HCT116 (cell line): ENCODE measurements at regions not wholly inside any gene's neighbourhood (a gene's known extent, or its start where the extent isn't known, plus 50 kb on each side); places are given as distances from the start of the nearest gene placed in this dataset.

Source experiments
- ATAC-seq: fragments of 200-7000 bp; cut with Tn5 transposase; 2 replicates; pipeline ENCODE4 v1.9.1; 2020; ENCODE audit warnings: mild to moderate bottlenecking, moderate library complexity
- BruUV-seq: library from RNA; stranded (reverse); fragments of 400-500 nt; replicated peaks from 2 replicates; lab custom pipeline; 2021; lab: Mats Ljungman, UMichigan
- CTCF ChIA-PET: fragments of 300-600 bp; sonication (Branson Sonifier 250); formaldehyde crosslinking; loops from one replicate; lab custom pipeline; 2021; ENCODE audit warnings: antibody characterized with exemption; lab: Charles Lee
- POLR2A ChIA-PET: fragments of 300-600, 350-600 bp; sonication (Branson Sonifier 250); formaldehyde crosslinking; loops from one replicate; lab custom pipeline; 2021; ENCODE audit warnings: antibody characterized with exemption; lab: Charles Lee
- RAD21 ChIA-PET, 2 experiments: fragments of 300-600 bp; sonication (Branson Sonifier 250); formaldehyde crosslinking; loops; one replicate each; lab custom pipeline; 2023; ENCODE audit warnings: low total read pairs in 2 of 2; ENCODE audit not compliant: uncharacterized antibody in 2 of 2, unreplicated experiment in 2 of 2, low non-redundant PET in 1 of 2; lab: Charles Lee
- DNase-seq: peaks from one replicate; pipeline ENCODE4 v3.0.0-alpha.2; 2010; ENCODE audit warnings: low read depth, low spot score
- H2AFZ ChIP-seq: fragments of 200-600 bp; shearing (Covaris generic), sonication (generic); 2 replicates; pipeline ENCODE4 v1.6.1; 2017; ENCODE audit warnings: low read depth, mixed run types, mixed read lengths, antibody characterized with exemption, low read length; ENCODE audit not compliant: poor library complexity, severe bottlenecking
- H3K27ac ChIP-seq: 2 replicates; pipeline ENCODE4 v1.5.1; 2012; ENCODE audit warnings: low read depth, low read length
- H3K27me3 ChIP-seq: fragments of 200-600 bp; sonication (generic); 2 replicates; pipeline ENCODE4 v1.6.1; 2016; ENCODE audit warnings: mixed run types, low read length, mixed read lengths; ENCODE audit not compliant: insufficient read depth
- H3K36me3 ChIP-seq, 2 experiments: fragments of 200-500 bp in 1 of 2; fragments of 200-600 bp in 1 of 2; sonication (Bioruptor generic) in 1 of 2; sonication (generic) in 1 of 2; 2 replicates each; pipeline versions ENCODE4 v1.5.1 to v1.6.1; 2014 to 2016; ENCODE audit warnings: low read length in 2 of 2, inconsistent platforms in 1 of 2, mixed read lengths in 1 of 2, mixed run types in 1 of 2; ENCODE audit not compliant: insufficient read depth in 2 of 2, control insufficient read depth in 1 of 2
- H3K4me1 ChIP-seq, 2 experiments: fragments of 200-600 bp in 1 of 2; sonication (generic) in 1 of 2; 2 replicates each; pipeline versions ENCODE4 v1.5.1 to v1.6.1; 2012 to 2017; ENCODE audit warnings: low read length in 2 of 2, inconsistent platforms in 1 of 2, mild to moderate bottlenecking in 1 of 2, mixed read lengths in 1 of 2, mixed run types in 1 of 2, moderate library complexity in 1 of 2; ENCODE audit not compliant: insufficient read depth in 2 of 2, control insufficient read depth in 1 of 2
- H3K4me2 ChIP-seq: fragments of 200-600 bp; sonication (generic); 2 replicates; pipeline ENCODE4 v1.6.1; 2017; ENCODE audit warnings: mixed run types, low read length, mixed read lengths
- H3K4me3 ChIP-seq, 2 experiments: fragments of 200-600 bp in 1 of 2; sonication (generic) in 1 of 2; replicated peaks in 1 of 2; 2 replicates each; pipeline ENCODE4 v1.5.1; 2011 to 2016; ENCODE audit warnings: low read length in 2 of 2, control low read depth in 1 of 2, low read depth in 1 of 2, mild to moderate bottlenecking in 1 of 2, mixed read lengths in 1 of 2, mixed run types in 1 of 2
- H3K79me2 ChIP-seq: fragments of 200-600 bp; sonication (generic); 2 replicates; pipeline ENCODE4 v1.6.1; 2017; ENCODE audit warnings: mild to moderate bottlenecking, mixed run types, low read length, moderate library complexity, mixed read lengths; ENCODE audit not compliant: insufficient read depth
- H3K9ac ChIP-seq: fragments of 200-600 bp; sonication (generic); 2 replicates; pipeline ENCODE4 v1.6.1; 2016; ENCODE audit warnings: low read length, mixed read lengths
- H3K9me2 ChIP-seq: fragments of 200-600 bp; sonication (generic), shearing (Covaris generic); 2 replicates; pipeline ENCODE4 v1.6.1; 2017; ENCODE audit warnings: mixed run types, mild to moderate bottlenecking, moderate library complexity; ENCODE audit not compliant: insufficient read depth
- H3K9me3 ChIP-seq, 2 experiments: fragments of 200-500 bp in 1 of 2; fragments of 200-600 bp in 1 of 2; sonication (Bioruptor generic) in 1 of 2; sonication (generic) in 1 of 2; 2 replicates each; pipeline ENCODE4 v1.6.1; 2014 to 2017; ENCODE audit warnings: low read length in 2 of 2, mixed read lengths in 2 of 2, inconsistent platforms in 1 of 2, low read depth in 1 of 2, mild to moderate bottlenecking in 1 of 2, mixed run types in 1 of 2, moderate library complexity in 1 of 2; ENCODE audit not compliant: control insufficient read depth in 1 of 2, insufficient read depth in 1 of 2
- H4K20me1 ChIP-seq: fragments of 200-600 bp; sonication (generic), shearing (Covaris generic); 2 replicates; pipeline ENCODE4 v1.6.1; 2017; ENCODE audit warnings: mixed run types, mild to moderate bottlenecking, moderate library complexity; ENCODE audit not compliant: insufficient read depth
- ATF3 ChIP-seq: IDR thresholded peaks from 2 replicates; pipeline ENCODE4 v1.6.1; 2012
- CEBPB ChIP-seq: IDR thresholded peaks from 2 replicates; pipeline ENCODE4 v1.6.1; 2012; ENCODE audit warnings: low read depth
- CTCF ChIP-seq, 3 experiments: fragments of 200-600 bp in 1 of 3; sonication (generic) in 1 of 3; IDR thresholded peaks in 2 of 3; conservative IDR thresholded peaks in 1 of 3; 2 replicates each; pipeline ENCODE4 v1.5.1; 2012 to 2017; ENCODE audit warnings: low read depth in 2 of 3, low read length in 2 of 3, antibody characterized with exemption in 1 of 3, borderline replicate concordance in 1 of 3, control low read depth in 1 of 3, mild to moderate bottlenecking in 1 of 3, mixed read lengths in 1 of 3, mixed run types in 1 of 3, moderate library complexity in 1 of 3; ENCODE audit not compliant: insufficient read depth in 1 of 3
- EGR1 ChIP-seq: IDR thresholded peaks from 2 replicates; pipeline ENCODE4 v1.6.1; 2012; ENCODE audit warnings: low read depth
- EZH2 ChIP-seq: fragments of 200-600 bp; sonication (generic); IDR thresholded peaks from 2 replicates; pipeline ENCODE4 v1.6.1; 2017; ENCODE audit warnings: antibody characterized with exemption, mixed run types
- EZH2phosphoT487 ChIP-seq: fragments of 200-600 bp; IDR thresholded peaks from 2 replicates; pipeline ENCODE4 v1.6.1; 2018; ENCODE audit warnings: antibody characterized with exemption, borderline replicate concordance
- JUND ChIP-seq: IDR thresholded peaks from 2 replicates; pipeline ENCODE4 v1.6.1; 2012
- RAD21 ChIP-seq: IDR thresholded peaks from 2 replicates; pipeline ENCODE4 v1.6.1; 2012; ENCODE audit warnings: low read depth, mild to moderate bottlenecking
- SIN3A ChIP-seq: IDR thresholded peaks from 2 replicates; pipeline ENCODE4 v1.6.1; 2012; ENCODE audit warnings: low read depth
- TCF7L2 ChIP-seq: IDR thresholded peaks from 2 replicates; pipeline ENCODE4 v1.7.0; 2011; ENCODE audit warnings: borderline replicate concordance, inconsistent platforms; ENCODE audit not compliant: insufficient read depth, insufficient read length; ENCODE audit errors: extremely low read depth
- YY1 ChIP-seq: IDR thresholded peaks from 2 replicates; pipeline ENCODE4 v1.6.1; 2011; ENCODE audit warnings: low read length, low read depth, moderate library complexity, mild to moderate bottlenecking; ENCODE audit not compliant: insufficient replicate concordance; ENCODE audit errors: extremely low read depth
- ZBTB33 ChIP-seq: IDR thresholded peaks from 2 replicates; pipeline ENCODE4 v1.6.1; 2011; ENCODE audit warnings: mild to moderate bottlenecking, low read length, moderate library complexity; ENCODE audit not compliant: insufficient replicate concordance; ENCODE audit errors: extremely low read depth
- ZFX ChIP-seq: fragments of 450-650 bp; IDR thresholded peaks from 2 replicates; pipeline ENCODE4 v1.6.1; 2017
- ZNF274 ChIP-seq: fragments of 200-500 bp; sonication (Bioruptor generic); IDR thresholded peaks from 2 replicates; pipeline ENCODE4 v1.6.1; 2014; ENCODE audit warnings: mild to moderate bottlenecking, low read depth, low read length, inconsistent platforms
- intact Hi-C: fragments of 100-400 bp; cut with micrococcal nuclease; formaldehyde crosslinking; loops from 2 replicates; pipeline ENCODE4 v1.10.0; 2022

- no peak for ATAC-seq
- H3K27ac ChIP-seq, result no peak overlapping the region
- POLR2A ChIA-PET, result no interaction called here
- H3K79me2 ChIP-seq, result no peaks in the 10 kb centered on the region
- intact Hi-C loops, result no loop called here
- no peaks in the 10 kb centered on the region for H3K4me1 ChIP-seq
- H3K9me3 ChIP-seq, result no peaks in the 10 kb centered on the region
- DNase-seq, result no peak
- H3K4me2 ChIP-seq, result no peak overlapping the region
- H3K27me3 ChIP-seq, result no peaks in the 10 kb centered on the region; the same call in 1 of the 2 replicates
- TF ChIP-seq EZH2 (no peak), YY1 (no peak)
- no peaks in the 10 kb centered on the region for H3K36me3 ChIP-seq
- no TSS peak for BruUV-seq
- H4K20me1 ChIP-seq, result 0 out of 2 replicates have a peak, but pooled peaks cover 3% of the 10 kb centered on the region
- H3K9me2 ChIP-seq, result no peaks in the 10 kb centered on the region
- H3K4me3 ChIP-seq, result no peak overlapping the region
- H3K9ac ChIP-seq, result no peak overlapping the region
- RAD21 ChIA-PET, result no interaction called here
- CTCF ChIA-PET, result no interaction called here
- H2AFZ ChIP-seq, result no peak overlapping the region
Measured at GRCh38 chr2:18731666-18732065, 142.3 kb upstream of the NT5C1B start.

- H3K9me3 ChIP-seq, result no peaks in the 10 kb centered on the region
- 0 out of 2 replicates have a peak, but pooled peaks cover 3% of the 10 kb centered on the region for H4K20me1 ChIP-seq
- H3K9ac ChIP-seq, result no peak overlapping the region
- DNase-seq, result no peak
- H2AFZ ChIP-seq, result no peak overlapping the region
- H3K9me2 ChIP-seq, result no peaks in the 10 kb centered on the region
- H3K27me3 ChIP-seq, result no peaks in the 10 kb centered on the region; the same call in 1 of the 2 replicates
- no TSS peak for BruUV-seq
- H3K27ac ChIP-seq, result no peak overlapping the region
- intact Hi-C loops, result no loop called here
- no peaks in the 10 kb centered on the region for H3K79me2 ChIP-seq
- H3K4me3 ChIP-seq, result no peak overlapping the region
- no peaks in the 10 kb centered on the region for H3K36me3 ChIP-seq
- ChIA-PET RAD21 (no interaction called here), CTCF (no interaction called here), POLR2A (no interaction called here)
- TF ChIP-seq CTCF (IDR thresholded peaks at IDR 0.05 in 2 of 3, conservative IDR thresholded peaks at IDR 0.05 in 1 of 3; ENCODE audit: borderline replicate concordance in 1 of 3, insufficient read depth in 1 of 3, low read depth in 2 of 3, low read length in 2 of 3), result no peak
- TF ChIP-seq EGR1, result no peak
- no peak for TF ChIP-seq SIN3A
- TF ChIP-seq RAD21, result no peak
- TF ChIP-seq ZFX, result no peak
- no peak for TF ChIP-seq JUND
- no peak for TF ChIP-seq TCF7L2
- no peak for TF ChIP-seq ZBTB33
- no peak for TF ChIP-seq EZH2
- no peak for TF ChIP-seq ZNF274
- TF ChIP-seq CEBPB, result no peak
- no peak for TF ChIP-seq ATF3
- TF ChIP-seq EZH2phosphoT487, result no peak
- no peak for ATAC-seq
- no peaks in the 10 kb centered on the region for H3K4me1 ChIP-seq
- H3K4me2 ChIP-seq, result no peak overlapping the region
Measured at GRCh38 chr2:18724371-18725145, 135.2 kb upstream of the NT5C1B start.
